Type B pancreatic cell (in vitro differentiated cells): ENCODE measurements at regions not wholly inside any gene's neighbourhood (a gene's known extent, or its start where the extent isn't known, plus 50 kb on each side); places are given as distances from the start of the nearest gene placed in this dataset.

Experiments
- DNase-seq: peaks from one replicate; pipeline ENCODE4 v3.0.0; 2021; ENCODE audit warnings: mixed read lengths; ENCODE audit not compliant: unreplicated experiment; ENCODE audit errors: extremely low spot score
- H3K27ac Mint-ChIP-seq: 2 replicates; pipeline ENCODE4 v1.8.0; 2021; ENCODE audit warnings: mild to moderate bottlenecking, mixed read lengths
- H3K27me3 Mint-ChIP-seq: 2 replicates; pipeline ENCODE4 v1.8.0; 2021; ENCODE audit warnings: mixed read lengths
- H3K36me3 Mint-ChIP-seq: 2 replicates; pipeline ENCODE4 v1.8.0; 2021; ENCODE audit warnings: mixed read lengths
- H3K4me1 Mint-ChIP-seq: one replicate; pipeline ENCODE4 v1.8.0; 2021; ENCODE audit warnings: mixed read lengths; ENCODE audit not compliant: unreplicated experiment
- H3K4me3 Mint-ChIP-seq: 2 replicates; pipeline ENCODE4 v1.8.0; 2021; ENCODE audit warnings: mild to moderate bottlenecking, mixed read lengths
- H3K9me3 Mint-ChIP-seq: 2 replicates; pipeline ENCODE4 v1.8.0; 2021; ENCODE audit warnings: mixed read lengths
- CTCF ChIP-seq: fragments of 200-600 bp; sonication (generic); conservative IDR thresholded peaks from 2 replicates; pipeline ENCODE4 v1.5.0; 2021; ENCODE audit warnings: antibody characterized with exemption, mild to moderate bottlenecking

GRCh38 chr10:47243356-47243755 lies 56.6 kb upstream of the GDF10 start:
- peaks cover 7% of the 10 kb centered on the region for H3K27me3 Mint-ChIP-seq
- no peak overlapping the region for H3K4me3 Mint-ChIP-seq
- H3K4me1 Mint-ChIP-seq = peaks cover 13% of the 10 kb centered on the region
- H3K36me3 Mint-ChIP-seq = no peaks in the 10 kb centered on the region
- H3K9me3 Mint-ChIP-seq = no peaks in the 10 kb centered on the region
- no peak for TF ChIP-seq CTCF
- no peak overlapping the region for H3K27ac Mint-ChIP-seq
- no peak for DNase-seq

- H3K4me3 Mint-ChIP-seq = no peak overlapping the region
- peaks cover 7% of the 10 kb centered on the region for H3K27me3 Mint-ChIP-seq
- TF ChIP-seq CTCF = no peak
Observed at GRCh38 chr10:47243791-47244190, 56.2 kb upstream of the GDF10 start.

GRCh38 chr10:47244560-47245500 lies 55.2 kb upstream of the GDF10 start:
- Mint-ChIP-seq H3K36me3 (no peaks in the 10 kb centered on the region), H3K27me3 (peaks cover 12% of the 10 kb centered on the region), H3K4me1 (peaks cover 13% of the 10 kb centered on the region), H3K9me3 (no peaks in the 10 kb centered on the region), H3K4me3 (no peak overlapping the region), H3K27ac (no peak overlapping the region)
- TF ChIP-seq CTCF = no peak
- peak; percentile 58 for DNase-seq

More at GRCh38 chr10:47243791-47244190, 56.2 kb upstream of the GDF10 start:
- H3K9me3 Mint-ChIP-seq = no peaks in the 10 kb centered on the region
- DNase-seq = no peak
- peaks cover 13% of the 10 kb centered on the region for H3K4me1 Mint-ChIP-seq
- no peaks in the 10 kb centered on the region for H3K36me3 Mint-ChIP-seq
- H3K27ac Mint-ChIP-seq = no peak overlapping the region

- no peaks in the 10 kb centered on the region for H3K9me3 Mint-ChIP-seq
- DNase-seq = peak; percentile 58
Observed at GRCh38 chr10:47245731-47246350, 54.2 kb upstream of the GDF10 start.

More at GRCh38 chr10:47245731-47246350, 54.2 kb upstream of the GDF10 start:
- no peaks in the 10 kb centered on the region for H3K36me3 Mint-ChIP-seq
- no peak overlapping the region for H3K4me3 Mint-ChIP-seq
- no peak for TF ChIP-seq CTCF
- peaks cover 12% of the 10 kb centered on the region for H3K27me3 Mint-ChIP-seq
- H3K27ac Mint-ChIP-seq = no peak overlapping the region
- H3K4me1 Mint-ChIP-seq = peaks cover 13% of the 10 kb centered on the region
